ENCODE measurements at regions not wholly inside any gene's neighbourhood (a gene's known extent, or its start where the extent isn't known, plus 50 kb on each side); places are given as distances from the start of the nearest gene placed in this dataset.

GRCh38 chr9:16309469-16310271 is 560.8 kb downstream of the BNC2 start:
- TF ChIP-seq CTCF (IDR thresholded peaks at IDR 0.05) (no peak), POLR2A (IDR thresholded peaks at IDR 0.05) (no peak)
- Histone ChIP-seq H3K27ac (no peak overlapping the region), H3K27me3 (no peaks in the 10 kb centered on the region), H3K4me3 (no peak overlapping the region), H3K9me3 (no peaks in the 10 kb centered on the region), H3K36me3 (no peaks in the 10 kb centered on the region), H3K4me1 (peaks cover 0 to 8% (median 0%) of the 10 kb centered on the region in 4 donors)
- ATAC-seq: peak in 2 of 4 donors; percentile 20 to 23
- intact Hi-C loops (cut with DNase I): no loop called here
- no peak for DNase-seq
- WGBS (ENCODE audit: insufficient coverage, low coverage, low lambda C conversion rate, missing lambda C conversion rate): 65% methylated on average over 21 of the region's 24 CpGs

- intact Hi-C loops (cut with DNase I): no loop called here
- 66% methylated on average over 13 of the region's 26 CpGs for WGBS (ENCODE audit: insufficient coverage, low coverage, low lambda C conversion rate, missing lambda C conversion rate)
- no peak overlapping the region for H3K4me3 ChIP-seq
- H3K27me3 ChIP-seq: no peaks in the 10 kb centered on the region
- no peaks in the 10 kb centered on the region for H3K9me3 ChIP-seq
- DNase-seq (no peak), ATAC-seq (no peak)
- no peaks in the 10 kb centered on the region for H3K36me3 ChIP-seq
- peaks cover 0 to 8% (median 0%) of the 10 kb centered on the region in 4 donors for H3K4me1 ChIP-seq
- H3K27ac ChIP-seq: no peak overlapping the region
- TF ChIP-seq POLR2A (IDR thresholded peaks at IDR 0.05) (no peak), CTCF (IDR thresholded peaks at IDR 0.05) (no peak)
These were observed 560.0 kb downstream of the BNC2 start for GRCh38 chr9:16310278-16311110.

GRCh38 chr9:16312116-16312515 is 558.4 kb downstream of the BNC2 start:
- Histone ChIP-seq H3K27ac (no peak overlapping the region), H3K27me3 (no peaks in the 10 kb centered on the region), H3K4me3 (no peak overlapping the region), H3K4me1 (peaks cover 0 to 14% (median 5%) of the 10 kb centered on the region in 4 donors), H3K9me3 (no peaks in the 10 kb centered on the region), H3K36me3 (no peaks in the 10 kb centered on the region)
- 55% methylated on average over 5 of the region's 6 CpGs for WGBS (ENCODE audit: insufficient coverage, low coverage, low lambda C conversion rate, missing lambda C conversion rate)
- intact Hi-C loops (cut with DNase I): no loop called here
- ATAC-seq: no peak
- no peak for DNase-seq
- TF ChIP-seq CTCF (IDR thresholded peaks at IDR 0.05) (no peak), POLR2A (IDR thresholded peaks at IDR 0.05) (no peak)

- DNase-seq (no peak), ATAC-seq (no peak)
- WGBS (ENCODE audit: insufficient coverage, low coverage, low lambda C conversion rate, missing lambda C conversion rate): 86% methylated on average over 10 of the region's 10 CpGs
- Histone ChIP-seq H3K36me3 (no peaks in the 10 kb centered on the region), H3K4me1 (peaks cover 0 to 10% (median 4%) of the 10 kb centered on the region in 4 donors), H3K9me3 (no peaks in the 10 kb centered on the region), H3K4me3 (no peak overlapping the region), H3K27ac (no peak overlapping the region), H3K27me3 (no peaks in the 10 kb centered on the region)
- no peak for TF ChIP-seq POLR2A (IDR thresholded peaks at IDR 0.05)
- TF ChIP-seq CTCF (IDR thresholded peaks at IDR 0.05): no peak
- intact Hi-C loops (cut with DNase I): no loop called here
These were observed 557.4 kb downstream of the BNC2 start for GRCh38 chr9:16312962-16313546.

Data from right lobe of liver (tissue), 6 donors.